Glomerular visceral epithelial cell (primary cell): ENCODE measurements at regions not wholly inside any gene's neighbourhood (a gene's known extent, or its start where the extent isn't known, plus 50 kb on each side); places are given as distances from the start of the nearest gene placed in this dataset.
"Not testable (repeated sequence)": the region's sequence is repeated elsewhere in the genome, so short reads cannot be mapped to it uniquely, and the experiment has no call there.

ENCODE experiments used
- DNase-seq: peaks from one replicate; pipeline ENCODE4 v3.0.0-alpha.2; 2016; ENCODE audit errors: extremely low spot score

DNA sequence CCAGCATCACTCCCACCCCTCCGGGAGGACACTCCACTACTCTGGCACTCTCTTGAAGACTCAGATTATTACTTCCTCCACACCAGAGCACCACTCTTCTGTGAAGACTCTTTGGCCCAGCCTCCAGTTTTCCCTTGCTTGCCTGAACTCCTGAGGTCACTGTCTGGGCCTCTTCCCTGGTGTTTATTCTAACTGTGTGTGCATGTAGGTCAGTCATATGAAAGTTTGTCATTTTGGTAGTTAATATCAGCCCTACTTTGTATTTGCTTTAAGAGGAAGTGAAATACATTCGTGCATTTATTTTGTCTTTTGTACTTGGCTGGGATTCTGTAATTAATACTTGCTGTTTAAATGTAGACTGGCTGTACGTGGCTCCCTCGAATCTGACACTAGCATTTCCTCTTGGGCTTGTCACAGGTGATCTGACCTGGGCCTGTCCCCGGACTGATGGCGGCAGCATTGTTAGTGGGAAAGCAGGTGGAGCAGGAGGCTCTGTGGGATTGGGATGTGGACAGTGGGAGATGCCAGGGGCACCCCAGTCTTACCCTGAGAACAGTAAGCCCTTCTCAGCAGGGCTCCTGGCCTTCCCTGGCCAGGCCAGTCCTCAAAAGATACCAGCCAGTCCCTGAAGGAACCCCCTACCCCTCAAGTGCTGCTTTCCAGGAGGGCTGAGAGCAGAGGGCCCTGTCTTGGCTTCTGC, 350.5 kb downstream of the CDC5L start:
- DNase-seq, result peak; percentile 32

DNA sequence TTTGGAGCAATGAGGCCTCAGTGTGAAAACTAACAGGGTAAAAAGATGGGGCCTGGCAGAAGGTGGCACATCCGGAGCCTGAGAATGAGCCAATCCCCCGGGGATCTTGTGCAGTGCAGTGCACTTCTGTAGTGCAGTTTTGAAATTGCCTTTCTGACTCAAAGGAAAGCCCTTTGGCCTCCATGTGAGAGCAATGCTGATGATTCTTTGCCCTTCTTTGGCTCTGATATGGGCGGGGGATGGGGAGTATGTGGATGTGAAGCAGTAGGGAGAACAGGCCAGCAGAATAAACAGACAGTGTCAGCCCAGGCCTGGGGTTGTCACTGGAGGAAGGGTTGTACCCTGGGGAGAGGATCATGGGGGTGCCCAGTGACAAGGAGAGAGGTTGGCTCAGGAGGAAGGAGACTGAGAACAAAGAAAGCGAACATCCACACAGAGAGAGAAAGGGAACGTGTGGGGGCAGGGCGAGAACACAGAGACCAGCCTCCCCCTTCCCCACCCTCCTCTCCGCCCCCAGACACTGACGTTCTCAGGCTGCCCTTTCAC, 351.2 kb downstream of the CDC5L start:
- DNase-seq, result peak; percentile 45

DNA sequence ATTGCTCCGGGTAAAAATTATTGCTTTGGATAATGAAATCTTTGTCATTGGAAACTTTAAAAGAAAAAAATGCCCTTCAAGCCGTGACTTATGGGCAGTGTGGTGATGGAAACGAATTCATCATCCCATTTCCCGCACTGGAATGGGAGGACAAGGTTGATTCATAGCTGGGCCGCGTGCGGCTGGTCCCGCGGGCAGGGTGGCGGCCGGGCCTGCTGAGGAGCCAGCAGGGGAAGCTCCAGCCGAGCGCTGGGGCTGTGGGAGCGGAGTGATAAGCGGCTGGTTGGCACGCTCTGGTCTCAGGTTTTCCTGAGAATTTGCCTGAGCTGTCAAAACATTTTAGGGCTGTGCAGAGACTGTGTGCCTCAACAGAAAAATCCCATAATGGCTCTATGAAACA, 351.7 kb downstream of the CDC5L start:
- DNase-seq, result no peak

DNA sequence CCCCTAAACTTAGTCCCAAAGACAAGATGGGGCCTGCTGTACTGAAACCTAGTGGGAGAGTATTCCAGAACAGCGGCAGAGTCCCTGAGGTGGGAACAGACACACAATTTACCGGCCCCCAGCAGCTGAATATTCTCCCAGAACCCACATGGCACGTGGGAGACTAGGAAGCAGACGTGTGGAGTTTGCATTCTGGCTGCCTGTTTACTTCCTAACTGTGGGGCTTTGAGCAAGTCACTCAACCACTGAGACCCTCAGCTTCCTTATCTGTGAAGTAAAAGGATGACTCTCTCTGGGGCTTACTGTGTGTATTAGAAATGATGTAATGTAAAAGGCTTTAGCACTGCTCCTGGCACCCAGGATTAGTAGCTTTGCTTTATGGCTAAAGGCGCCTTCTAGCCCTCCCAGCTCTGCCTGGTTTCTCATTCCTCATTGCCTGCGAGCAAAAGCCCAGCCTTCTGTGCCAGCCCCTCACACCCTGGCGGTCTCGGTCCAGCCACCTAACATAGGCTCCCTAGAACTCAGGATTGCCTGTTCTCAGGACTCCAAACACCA, 353.1 kb downstream of the CDC5L start:
- no peak for DNase-seq

DNA sequence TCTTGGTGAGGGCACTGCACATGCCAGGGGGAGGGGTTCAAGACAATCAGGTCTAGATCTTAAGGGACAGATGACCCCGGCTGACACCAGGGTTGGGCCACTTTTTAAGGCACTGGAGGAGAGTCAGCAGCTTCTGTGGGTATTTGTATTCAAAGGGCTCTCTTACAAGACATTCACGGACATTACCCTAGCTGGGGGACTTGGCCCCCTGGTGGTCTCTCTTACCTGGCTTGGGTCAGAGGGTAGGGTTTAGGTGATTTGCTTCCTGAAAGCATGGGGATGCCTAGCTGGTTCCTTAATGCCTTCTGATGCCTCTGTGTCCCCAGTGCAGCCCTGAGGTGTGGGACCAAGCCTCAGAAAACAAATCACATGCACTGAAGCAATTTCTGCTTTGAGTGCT, 354.7 kb downstream of the CDC5L start:
- no peak for DNase-seq

DNA sequence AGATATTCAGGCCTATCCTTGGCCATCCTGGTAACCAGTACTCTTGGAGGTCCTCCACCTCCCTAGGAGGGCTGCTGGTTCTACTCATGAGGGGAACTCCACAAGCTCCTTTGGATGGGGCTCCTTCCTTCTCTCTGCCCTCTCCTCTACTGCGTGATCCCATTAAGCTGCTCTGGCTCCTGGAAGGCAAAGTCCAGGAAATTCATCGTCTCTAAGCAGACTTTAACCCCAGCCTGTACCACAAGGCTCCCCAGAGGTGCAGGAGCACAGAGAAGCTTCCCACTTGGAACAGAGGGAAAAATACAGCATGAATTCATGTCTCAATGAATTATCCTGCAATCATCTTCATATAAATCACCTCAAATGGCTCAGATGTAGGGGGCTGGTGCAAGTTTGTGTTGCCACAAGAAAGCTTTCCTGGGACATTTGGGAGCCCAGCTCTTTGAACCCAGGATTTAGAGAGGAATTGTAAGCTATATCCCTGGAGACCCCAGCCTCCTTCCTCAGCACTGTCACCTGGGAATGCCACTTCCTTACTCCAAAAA, 355.4 kb downstream of the CDC5L start:
- DNase-seq, result no peak

DNA sequence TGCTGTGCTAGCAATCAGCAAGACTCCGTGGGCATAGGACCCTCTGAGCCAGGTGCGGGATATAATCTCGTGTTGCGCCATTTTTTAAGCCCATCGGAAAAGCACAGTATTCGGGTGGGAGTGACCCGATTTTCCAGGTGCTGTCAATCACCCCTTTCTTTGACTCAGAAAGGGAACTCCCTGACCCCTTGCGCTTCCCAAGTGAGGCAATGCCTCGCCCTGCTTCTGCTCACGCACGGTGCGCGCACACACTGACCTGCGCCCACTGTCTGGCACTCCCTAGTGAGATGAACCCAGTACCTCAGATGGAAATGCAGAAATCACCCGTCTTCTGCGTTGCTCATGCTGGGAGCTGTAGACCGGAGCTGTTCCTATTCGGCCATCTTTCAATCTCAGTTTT, 372.6 kb downstream of the CDC5L start:
- DNase-seq, result not testable (repeated sequence)

DNA sequence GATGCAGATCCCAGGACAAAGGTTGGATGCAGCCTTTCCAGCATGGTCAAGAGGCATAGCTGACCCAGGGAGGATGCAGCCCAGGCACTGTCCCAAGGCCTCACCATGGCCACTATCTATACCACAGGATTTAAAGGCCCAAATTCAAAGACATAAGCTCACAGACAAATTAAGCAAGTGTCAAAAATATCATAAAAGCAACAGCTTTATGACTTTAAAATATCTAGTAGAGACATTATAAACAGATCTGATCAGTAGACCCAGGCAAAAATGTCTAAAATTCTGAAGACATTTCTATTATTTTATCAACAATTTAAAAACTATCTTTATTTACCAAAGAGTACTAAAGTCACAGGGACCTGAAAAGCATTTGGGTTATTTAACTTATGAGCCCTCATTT, 373.5 kb downstream of the CDC5L start:
- DNase-seq, result no peak

DNA sequence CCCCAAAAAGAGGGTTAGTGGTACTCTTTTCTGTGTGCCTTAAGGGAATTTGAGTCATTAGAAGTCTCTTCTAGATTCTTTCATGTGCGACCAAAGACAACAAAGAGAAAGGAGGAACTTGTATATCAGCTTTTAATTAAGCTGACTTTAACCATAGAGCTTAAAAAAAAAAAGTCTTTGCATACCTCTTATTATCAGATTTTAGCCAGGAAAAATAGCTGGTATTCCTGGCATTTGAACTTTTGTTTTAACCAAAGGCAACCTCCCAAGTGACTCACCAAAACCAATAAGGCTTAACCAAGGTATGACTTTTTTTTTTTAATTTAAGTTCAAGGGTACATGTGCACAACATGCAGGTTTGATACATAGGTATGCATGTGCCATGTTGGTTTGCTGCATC, 375.0 kb downstream of the CDC5L start:
- no peak for DNase-seq

DNA sequence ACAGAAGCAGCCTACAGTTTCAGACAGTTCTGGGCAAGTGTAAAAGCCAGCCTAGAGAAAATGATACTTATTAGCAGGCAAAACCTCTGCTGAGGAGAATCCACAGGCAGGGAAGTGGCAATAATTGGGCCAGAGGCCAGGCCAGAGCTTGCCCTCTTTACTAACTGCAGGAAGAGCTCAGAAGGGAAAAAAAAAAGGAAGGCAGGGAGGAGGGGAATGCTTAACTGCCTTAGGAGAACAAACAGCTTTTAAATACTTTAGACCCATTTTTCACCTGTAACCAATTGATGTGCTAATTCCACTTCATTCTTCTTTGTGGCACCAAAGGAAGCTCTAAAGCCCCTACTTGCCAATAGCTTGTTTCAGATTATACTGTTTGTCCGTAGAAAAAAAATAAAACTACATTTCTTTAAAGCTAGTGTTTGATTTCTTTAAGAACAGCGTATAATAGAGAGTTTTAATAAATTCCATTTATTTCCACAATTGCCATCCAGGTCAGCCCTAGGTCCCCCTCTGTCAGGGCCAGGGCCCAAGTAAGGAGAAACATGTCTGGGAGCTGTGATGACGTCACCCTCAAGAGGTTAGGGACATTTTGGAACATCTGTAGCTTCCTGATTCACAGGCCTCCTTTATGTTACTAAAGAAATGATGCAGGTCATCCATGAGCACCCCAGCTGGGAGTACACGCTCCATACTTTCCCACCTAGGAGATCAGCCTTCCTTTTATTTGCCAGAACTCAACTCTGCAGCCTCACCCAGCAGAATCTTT, 384.3 kb downstream of the CDC5L start:
- DNase-seq, result peak; percentile 18

DNA sequence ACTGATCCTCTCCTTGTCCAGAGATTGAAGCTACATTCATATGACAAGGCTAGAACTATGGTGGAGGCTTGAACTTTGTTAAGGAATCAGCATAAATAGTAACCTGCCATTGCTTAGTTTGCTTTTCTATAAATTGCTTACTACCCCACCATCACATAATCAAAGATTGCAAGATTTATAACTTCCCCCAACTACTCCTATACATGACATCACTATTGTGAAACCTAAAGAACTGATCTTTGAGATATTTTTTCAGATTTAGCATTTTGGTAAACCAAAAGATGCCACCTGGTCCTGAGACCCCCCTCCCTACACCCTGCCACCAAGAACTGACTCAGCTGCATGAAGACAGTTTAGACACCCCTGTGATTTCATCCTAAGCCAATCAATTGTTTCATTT, 385.3 kb downstream of the CDC5L start:
- DNase-seq, result no peak

DNA sequence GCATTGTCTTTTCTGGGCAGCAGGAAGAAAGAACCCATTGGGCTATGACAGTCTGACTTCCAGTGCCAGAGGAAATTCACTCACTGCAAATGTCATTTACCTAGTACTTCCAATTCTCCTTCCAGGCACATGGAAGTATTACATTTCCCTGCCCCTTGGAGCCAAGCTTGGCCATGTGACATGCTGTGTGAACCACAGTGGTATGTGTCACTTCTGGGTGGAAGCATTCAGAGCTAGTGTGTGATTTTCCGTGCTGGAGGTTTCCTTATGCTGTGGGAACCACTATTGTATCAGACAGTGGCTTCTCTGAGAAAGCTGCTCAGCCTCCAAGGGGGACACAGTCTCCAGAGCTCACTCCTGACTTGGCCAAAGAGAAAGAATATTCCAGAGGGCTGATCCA, 387.6 kb downstream of the CDC5L start:
- no peak for DNase-seq

DNA sequence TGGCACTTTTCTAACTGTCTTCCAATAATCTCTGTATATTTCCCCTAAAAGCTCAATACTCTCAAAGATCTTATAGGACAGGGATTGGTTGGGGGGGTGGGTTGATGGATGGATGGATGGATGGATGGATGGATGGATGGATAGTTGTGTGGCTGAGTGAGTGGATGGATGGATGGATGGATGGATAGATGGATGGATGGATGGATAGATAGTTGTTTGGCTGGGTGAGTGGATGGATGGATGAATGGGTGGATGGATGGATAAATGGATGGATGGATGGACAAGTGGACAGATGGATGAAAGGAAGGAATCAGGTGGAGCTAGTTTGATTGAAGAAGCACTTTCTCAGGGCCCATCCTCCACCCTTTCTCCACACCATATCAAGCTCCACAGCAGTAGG, 388.8 kb downstream of the CDC5L start:
- no peak for DNase-seq

DNA sequence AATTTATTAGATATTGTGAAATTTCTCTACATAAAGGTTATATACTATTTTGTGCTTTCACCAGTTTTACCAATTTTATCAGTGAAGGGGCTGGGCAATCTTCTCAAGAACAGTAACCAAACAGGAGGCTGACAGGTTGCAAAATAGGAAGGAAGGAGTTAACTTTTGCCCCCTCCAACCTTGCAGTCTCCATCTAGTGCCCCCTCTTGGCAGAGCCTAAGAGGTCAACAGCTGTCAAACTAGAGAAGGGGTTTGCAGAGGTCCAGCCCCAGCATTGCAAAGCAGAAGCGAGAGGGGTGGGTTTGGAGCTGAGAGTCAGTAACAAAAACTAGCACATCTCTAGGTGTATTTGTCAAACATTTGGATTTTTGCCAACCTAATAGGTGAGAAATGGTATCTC, 391.0 kb downstream of the CDC5L start:
- no peak for DNase-seq
